Cardiac septum (tissue), 1 donor: ENCODE measurements at regions not wholly inside any gene's neighbourhood (a gene's known extent, or its start where the extent isn't known, plus 50 kb on each side); places are given as distances from the start of the nearest gene placed in this dataset.
A peak's percentile ranks its signal among the peaks of the same experiment; 100 is the strongest.
"Not testable (repeated sequence)": the region's sequence is repeated elsewhere in the genome, so short reads cannot be mapped to it uniquely, and the experiment has no call there.

Experiments
- DNase-seq: peaks from one replicate; pipeline ENCODE4 v3.0.0-alpha.2; 2020; ENCODE audit warnings: low spot score
- intact Hi-C: fragments of 100-400 bp; cut with DNase I; formaldehyde crosslinking; loops from one replicate; pipeline ENCODE4 v1.14.0; 2022
- donor health status: DM: no; HTN: no; CAD: no.

DNA sequence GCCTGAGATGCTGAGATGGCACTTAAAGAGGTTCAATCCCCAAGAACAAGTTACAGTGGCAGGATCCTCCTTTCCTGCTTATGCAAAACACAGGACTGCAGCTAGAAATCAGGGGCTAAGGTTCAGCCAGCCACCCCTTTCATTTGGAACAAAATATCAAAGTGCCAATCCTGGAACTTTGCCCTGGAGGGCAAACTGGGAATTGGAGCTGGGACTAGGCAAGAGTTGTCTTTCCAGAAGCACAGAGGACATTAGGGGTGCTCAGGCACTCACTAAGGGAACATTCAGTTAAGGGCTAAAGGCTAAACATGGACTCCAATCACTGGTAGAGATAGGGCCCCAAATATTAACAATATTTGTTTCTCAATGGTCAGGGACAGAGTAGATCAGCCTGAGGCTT is 237.2 kb downstream of the EMP1 start:
- intact Hi-C loops = no loop called here
- no peak for DNase-seq

DNA sequence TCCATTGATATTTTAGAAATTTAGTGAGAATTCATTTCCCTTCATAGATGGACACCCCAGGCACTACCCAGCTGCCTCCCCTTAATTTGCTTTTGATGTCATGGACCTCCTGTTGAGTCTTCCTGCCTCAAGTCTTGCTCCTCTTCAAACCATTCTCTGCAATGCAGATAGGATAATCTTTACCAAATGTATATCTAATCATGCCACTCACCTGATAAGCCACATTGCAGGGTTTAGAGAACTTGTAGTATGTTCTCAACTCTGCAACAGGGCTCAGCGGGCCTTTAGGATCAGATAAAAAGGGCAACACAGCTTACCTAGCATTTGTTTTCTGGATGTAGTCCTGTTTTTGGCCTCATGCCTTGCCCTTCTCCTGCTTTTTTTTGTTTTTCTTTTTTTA is 234.5 kb downstream of the EMP1 start:
- no peak for DNase-seq
- intact Hi-C loops = no loop called here

DNA sequence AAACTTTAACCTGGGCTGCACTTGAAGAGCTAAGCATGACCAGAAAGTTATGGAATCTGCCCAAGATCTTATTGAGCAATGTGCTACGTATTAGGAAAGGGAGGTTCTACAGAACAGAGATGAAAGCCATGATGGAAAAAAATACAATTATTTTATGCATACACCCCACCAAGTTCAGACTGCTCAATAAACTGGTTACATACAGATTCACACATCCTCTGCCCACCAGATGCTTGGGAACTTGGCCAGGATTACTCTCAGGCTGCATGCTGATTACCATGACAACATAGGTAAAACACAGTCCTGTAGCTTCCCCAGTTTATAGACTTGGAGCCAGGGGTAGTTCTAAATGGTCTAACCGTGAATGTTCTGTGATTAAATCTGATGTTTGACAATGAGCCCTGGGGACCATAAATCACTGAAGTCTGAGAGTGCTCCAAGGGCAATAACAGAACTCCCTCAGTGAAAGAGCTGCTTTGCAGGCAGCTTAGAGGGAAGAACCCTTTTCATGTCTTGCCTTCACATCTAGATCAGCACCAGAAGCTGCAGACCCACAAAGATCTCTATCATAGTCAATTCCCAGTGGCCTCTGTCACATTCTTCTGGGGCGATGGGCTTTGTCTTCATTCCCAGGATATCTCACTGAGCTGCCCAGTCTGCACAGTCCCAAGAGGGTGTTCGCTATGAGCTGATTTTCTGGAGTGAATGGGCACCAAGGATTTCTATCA is 232.2 kb downstream of the EMP1 start:
- intact Hi-C loops = no loop called here
- no peak for DNase-seq

DNA sequence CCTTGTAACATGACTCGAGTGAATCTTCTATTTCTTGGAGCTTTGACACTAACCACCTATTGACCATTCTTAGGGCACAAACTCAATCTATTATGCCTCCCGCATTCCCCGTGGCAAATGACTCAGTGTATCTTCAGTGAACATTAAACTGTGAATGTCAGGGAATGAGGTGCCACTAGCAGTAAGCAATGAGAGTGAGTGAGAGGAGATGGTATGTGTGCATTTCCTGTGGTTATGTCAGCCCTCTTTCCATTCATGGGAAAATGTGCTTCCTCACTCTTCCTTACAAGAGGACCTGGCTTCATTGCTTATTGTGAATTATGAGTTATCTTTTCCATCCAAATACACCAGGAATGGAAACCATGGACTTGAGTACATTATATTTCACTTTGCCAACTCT is 229.2 kb downstream of the EMP1 start:
- DNase-seq = no peak
- intact Hi-C loops = no loop called here

DNA sequence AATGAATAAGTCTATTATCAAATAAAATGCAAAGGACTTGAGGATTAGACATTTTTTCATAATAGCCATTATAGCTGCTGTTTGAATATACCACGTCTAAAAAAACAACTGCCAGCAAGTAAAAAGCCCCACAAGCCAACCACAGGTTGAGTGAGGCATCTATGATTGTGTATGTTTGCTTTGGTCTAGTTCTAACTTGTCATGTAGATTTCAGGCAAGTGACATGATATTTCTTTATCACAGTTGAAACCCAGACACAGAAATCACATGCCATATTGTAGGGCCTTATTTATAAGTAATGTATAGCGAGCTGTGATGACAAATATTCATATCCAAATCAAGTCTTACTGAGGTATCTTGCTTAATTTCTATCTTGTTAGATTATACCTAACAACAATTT is 225.8 kb downstream of the EMP1 start:
- intact Hi-C loops = no loop called here
- no peak for DNase-seq

DNA sequence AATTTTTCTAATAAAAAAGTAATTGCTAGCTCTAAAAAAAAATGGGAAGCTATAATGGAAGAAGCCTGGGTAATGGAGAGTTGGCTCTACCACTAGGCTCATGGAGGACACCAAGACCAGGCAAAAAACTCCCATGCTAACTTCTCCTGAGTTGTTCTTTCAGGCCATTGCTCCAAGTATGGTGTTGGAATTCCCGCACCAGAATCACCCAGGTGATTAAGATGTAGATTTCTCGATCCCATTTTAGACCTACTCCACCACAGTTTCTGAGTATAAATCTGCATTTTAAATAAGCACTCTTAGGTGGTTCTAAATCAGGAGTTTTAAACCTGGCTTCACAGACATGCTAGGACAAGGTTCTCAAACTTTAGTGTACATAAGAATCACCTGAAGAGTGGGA is 221.0 kb downstream of the EMP1 start:
- intact Hi-C loops = no loop called here
- no peak for DNase-seq

DNA sequence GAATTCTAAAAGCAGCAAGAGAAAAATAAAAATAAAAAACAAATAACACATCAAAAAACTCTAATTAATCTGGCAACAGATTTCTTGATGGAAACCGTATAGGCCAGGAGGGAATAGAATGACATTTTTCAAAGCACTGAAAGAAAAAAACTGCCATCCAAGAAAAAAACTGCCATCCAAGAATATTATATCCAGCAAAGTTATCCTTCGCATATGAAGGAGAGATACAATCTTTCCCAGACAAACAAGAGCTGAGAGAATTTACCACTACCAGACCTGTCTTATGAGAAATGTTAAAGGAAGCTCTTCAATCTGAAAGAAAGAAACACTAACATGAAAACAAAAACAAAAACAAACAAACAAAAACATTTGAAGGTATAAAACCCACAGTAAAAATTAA is 214.8 kb downstream of the EMP1 start:
- no peak for DNase-seq
- intact Hi-C loops = no loop called here

DNA sequence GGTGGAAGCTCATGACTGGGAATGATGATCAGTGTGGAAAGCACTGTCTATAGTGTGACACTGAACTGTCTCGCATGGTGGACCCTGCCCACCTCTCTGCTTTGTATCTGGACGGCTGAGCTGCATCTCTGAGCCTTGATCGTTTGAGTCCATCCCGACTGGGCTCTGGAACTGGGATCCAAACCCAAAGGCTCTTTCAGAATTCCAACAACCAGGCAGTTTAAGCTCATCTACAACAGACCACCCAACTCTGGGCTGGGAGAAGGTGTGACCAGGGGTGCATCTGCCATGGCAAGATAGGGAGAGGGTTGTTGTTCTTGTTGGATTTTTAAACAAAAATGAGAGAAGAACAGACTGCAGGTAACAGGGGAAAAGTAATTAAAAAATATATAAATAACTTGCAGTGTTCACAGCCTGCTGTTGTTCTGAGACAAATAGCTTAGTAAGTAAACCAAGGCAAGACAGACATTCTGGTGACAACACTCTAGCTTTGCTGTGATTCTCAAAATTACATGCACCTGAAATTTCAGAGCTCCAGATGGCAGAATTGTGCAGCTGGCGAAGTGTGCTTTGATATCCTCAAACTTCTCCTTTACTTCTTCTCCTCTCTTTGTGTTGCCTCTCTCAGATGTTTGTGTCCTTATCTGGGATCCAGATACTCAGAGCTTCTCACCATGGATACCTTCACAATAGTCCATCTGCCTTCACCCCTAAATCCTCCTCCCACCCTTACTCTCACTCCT is 209.6 kb downstream of the EMP1 start:
- intact Hi-C loops = no loop called here
- DNase-seq = no peak

DNA sequence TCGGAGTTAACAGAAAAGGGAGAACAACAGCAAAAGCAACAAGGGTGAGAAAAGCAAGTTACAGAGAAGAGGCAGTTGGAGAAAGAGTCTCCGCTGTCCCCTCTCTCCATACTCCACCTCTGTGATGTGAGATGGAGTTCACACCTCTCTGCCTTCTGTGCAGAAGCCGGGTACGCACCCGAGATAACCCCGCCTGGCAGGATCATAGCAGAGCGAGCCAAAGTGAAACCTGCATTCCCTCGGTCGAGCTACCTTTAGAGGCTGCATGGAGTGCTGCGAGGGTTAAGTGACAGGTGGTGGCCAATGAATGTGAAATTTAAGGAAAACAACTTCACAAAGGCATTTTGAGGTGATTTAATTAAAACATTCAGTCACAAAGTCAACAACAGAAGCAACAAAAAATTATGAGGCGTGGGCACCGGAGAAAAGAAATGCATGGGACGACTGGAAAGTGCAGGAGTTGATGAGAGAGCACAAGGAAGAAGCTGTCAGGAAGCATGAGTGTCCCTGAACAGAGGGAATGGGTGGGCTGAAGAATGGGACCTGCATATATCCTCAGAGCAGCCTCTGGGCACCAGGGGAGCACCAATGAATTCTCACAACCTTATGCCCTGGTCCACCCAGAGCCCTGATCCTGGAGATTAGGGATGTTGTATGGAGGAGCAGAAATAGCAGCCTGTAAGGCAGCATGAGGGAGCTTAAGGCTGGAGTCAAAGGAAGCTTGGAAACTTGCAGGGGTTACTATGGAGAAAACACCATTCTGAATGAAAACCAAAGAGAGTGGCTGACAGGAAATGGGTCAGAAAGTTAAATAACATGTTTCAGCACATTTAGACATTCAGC is 208.3 kb downstream of the EMP1 start:
- intact Hi-C loops = no loop called here
- DNase-seq = no peak

DNA sequence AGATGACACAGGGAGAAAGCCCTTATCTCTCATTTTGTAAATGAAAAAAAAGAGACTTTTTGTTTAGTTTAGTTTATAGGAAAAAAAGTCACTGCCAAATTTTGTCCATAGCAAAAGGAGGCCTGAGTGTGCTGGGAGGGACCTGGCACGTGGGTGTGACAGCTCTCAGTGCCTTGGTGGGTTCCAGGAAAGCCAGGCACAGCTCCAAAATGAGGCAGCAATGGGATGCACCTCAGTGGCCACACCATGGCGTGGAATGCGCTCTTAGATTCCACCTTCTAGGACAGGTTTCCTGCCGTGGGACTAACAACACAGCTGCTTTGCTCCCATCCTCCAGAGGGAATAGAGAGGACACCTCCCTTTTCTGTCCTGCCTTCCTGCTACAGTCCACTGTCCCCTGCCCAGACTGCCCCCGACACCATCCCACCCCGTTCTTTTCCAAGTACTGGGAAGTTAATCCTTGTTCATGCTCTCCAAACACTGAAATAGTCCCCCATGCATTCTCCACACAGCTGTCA is 207.6 kb downstream of the EMP1 start:
- DNase-seq = no peak
- intact Hi-C loops = no loop called here

DNA sequence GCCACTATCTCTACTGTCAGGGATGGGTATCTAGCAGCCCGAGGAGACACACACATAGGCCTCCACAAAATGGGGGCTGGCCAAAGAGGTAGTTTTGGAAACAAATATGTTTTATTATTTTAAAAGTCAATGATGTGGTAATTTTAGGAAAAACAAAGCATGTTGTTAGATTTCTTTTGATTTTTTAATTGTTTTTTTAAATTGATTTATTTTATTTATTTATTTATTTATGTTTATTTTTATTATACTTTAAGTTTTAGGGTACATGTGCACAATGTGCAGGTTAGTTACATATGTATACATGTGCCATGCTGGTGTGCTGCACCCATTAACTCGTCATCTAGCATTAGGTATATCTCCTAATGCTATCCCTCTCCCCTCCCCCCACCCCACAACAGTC is 194.8 kb downstream of the EMP1 start:
- intact Hi-C loops, DNase-seq: not testable (repeated sequence)

DNA sequence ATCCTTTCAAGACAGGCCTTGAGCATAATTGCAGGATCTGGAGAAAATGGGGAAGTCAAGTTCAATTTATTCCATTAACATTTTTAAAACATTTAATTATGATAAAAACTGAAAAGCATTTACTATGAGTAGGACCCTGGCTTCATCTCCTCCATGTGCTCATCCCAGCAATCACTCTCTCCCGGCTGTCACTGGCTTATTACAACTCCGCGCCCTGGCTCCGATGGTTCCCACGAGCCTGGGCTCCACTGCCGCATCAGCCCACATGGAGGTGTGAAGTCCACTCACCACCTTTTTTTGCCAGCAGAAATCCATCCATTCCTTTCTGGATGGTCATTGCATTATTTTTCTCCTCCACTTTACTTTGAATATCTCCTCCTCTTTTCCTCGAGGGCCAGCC is 194.4 kb downstream of the EMP1 start:
- intact Hi-C loops = no loop called here
- no peak for DNase-seq

DNA sequence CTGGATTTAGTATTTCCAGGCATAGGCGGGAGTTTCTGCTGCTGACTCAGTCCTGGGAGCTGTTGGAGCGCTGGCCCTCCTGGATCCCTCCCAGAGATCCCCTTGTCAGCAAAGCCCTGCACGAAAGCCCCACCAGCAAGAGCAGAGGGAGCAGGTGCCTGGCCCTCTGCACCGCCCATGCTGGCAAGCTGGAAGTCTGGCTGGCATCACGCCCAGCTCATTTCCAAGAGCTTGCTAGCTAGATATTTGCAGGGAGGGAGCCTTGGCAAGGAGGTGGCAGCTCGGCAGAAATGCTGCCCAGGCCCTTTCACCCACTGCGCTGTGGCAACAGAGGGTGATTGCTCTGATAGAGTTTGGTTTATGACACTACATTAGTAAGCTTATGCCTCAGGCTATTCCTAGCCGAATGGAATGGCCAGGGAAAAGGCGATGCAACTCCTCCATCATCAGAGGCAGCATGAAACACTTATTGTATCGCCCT is 193.9 kb downstream of the EMP1 start:
- intact Hi-C loops = no loop called here
- peak; percentile 90 for DNase-seq

DNA sequence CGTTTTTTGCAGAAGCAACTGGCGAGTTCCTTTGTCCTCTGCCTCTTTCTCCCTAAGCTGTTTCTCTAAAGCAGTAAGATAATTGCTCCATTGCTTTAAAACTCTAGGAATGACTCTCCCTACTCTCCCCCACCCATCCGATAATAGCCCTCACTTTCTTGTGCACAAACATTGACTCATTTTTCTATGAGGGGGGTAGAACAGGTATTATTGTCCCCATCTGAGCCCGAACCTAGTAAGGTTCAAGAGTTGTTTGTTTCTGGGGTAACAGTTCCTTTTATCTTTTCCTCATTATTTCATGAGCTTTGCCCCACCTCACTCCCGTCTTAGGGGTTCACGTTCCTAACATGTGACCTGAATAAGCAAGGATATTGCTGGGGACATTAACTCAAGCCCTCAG is 190.6 kb downstream of the EMP1 start:
- DNase-seq = no peak
- intact Hi-C loops = no loop called here

DNA sequence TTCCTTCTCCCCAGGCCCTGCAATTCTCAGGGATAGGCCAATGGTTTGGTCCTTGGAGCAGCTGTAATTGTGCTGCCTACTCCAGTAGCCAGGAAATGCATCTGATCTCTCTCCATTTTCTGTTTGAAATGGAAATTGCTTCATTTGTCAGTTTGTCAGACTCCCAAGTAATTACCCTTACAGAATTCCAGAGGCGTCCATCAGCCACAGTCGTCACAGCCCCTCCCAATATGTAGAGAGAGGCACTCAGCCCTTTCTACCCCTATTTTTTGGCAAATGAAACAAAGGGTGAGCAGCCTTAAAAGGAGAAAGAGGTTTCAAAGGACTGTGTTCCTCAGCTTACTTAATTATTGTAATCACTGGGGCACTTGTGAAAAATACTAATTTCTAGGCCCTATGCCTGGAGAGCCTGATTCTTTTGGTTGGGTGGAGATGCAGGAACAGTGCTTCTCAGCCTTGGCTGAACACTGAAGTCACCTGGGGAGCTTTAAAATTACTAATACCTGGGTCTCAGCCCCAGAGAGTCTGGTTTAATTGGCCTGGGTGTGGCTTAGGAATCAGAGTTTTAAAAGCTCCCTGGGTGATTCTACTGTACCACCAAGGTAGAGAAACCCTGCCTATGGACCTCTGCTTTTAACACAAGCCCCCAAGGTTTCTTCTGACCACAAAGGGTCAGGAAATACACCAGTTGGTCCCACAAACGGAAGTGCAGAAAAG is 190.0 kb downstream of the EMP1 start:
- intact Hi-C loops = no loop called here
- DNase-seq = no peak

DNA sequence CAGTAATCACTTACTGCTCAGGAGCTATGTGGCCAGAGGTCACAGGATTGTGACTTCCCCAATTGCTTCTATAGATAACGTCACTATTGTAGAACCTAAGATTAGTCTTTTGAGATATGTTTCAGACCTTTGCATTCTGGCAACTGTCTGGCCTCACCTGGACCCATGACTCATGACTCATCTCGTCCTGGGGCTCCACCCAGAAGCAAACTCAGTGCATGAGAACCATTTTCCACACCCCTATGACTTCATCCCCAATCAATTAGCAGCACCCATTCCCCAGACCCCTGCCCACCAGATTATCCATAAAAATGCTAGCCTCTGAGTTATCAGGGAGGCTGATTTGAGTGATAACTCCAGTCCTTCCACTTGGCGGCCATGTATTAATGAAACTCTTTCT is 186.9 kb downstream of the EMP1 start:
- intact Hi-C loops = no loop called here

DNA sequence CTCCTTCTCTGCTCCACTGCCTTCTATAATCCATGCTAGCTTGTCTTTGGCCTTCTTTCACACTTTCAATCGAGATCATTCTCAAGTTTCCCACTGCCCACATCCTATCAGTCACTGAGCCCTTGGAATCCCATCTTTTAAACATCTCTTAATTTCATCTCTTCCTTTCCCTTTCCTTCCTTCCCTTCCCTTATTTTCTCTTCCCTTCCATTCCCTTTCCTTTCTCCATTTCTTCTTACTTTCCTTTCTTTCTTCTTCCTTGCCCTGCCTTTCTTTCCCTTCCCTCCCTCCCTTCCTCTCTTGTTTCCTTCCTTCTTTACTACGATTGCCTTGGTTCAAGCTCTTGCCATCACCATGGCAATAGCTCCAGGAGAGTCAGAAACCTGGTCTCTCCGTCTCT is 183.8 kb downstream of the EMP1 start:
- intact Hi-C loops = no loop called here

More for the DNA sequence above, 186.9 kb downstream of the EMP1 start:
- DNase-seq = no peak

DNA sequence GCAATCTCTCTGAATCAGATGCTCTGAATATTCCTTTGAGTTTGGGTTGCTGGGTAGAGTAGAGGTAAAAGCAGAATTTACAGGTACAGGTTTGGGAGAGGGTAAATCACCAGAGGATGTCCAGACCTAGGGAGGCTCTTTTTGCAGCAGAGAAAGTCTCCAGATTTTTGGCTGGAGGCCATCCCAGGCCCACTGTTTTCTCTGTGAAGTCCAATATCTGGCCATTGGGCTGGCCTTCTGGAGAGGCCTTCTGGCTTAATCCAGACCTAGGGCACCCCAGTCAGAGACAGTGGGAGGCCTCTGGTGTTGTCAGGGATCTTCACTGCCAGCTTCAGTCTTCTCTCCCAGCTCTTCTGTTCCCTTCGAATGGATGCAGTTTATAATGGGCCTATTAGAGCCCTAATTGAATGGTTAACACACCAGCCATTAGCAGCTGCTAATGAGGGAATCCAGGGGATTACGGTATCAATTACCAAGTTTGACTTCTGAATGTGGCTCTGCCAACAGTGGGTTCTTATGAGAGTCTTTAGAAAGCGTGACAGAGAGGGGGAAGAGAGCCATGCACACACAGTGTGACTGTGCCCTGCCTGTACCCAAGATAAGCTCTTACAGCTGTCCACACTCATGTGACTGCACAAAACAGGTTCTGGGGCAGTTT is 183.1 kb downstream of the EMP1 start:
- intact Hi-C loops = no loop called here
- DNase-seq = no peak

More for the DNA sequence above, 183.8 kb downstream of the EMP1 start:
- DNase-seq = no peak

DNA sequence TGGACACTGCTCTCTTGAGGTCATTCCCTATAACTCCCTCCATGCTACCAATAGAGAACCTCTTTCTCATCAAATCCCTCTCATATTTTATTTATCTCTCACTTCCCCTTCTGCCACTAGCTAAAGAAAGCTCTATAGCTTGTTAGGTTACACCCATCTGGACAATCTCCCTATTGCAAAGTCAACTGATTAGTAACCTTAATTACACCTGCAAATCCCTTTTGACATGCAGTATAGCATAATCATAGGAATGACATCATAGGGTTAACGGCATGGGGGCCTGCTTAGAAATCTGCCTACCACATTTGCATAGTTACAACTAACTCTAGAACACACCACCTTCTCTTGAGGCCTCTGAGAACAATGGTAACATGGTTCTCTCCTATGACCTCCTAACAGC is 181.2 kb downstream of the EMP1 start:
- no peak for DNase-seq
- intact Hi-C loops = no loop called here
